Upper lobe of left lung (tissue), 4 donors: ENCODE measurements at regions not wholly inside any gene's neighbourhood (a gene's known extent, or its start where the extent isn't known, plus 50 kb on each side); places are given as distances from the start of the nearest gene placed in this dataset.

Experiments used
- CTCF ChIP-seq, 6 experiments: fragments of 450-650 bp in 4 of 6; fragments of 200-600 bp in 2 of 6; sonication (generic) in 2 of 6; IDR thresholded peaks; one replicate each; pipeline ENCODE4 v1.5.1; 2016 to 2019; ENCODE audit warnings: antibody characterized with exemption in 6 of 6
- EP300 ChIP-seq, 4 donors: sonication (generic); formaldehyde crosslinking; IDR thresholded peaks; one replicate each; pipeline ENCODE4 v1.5.1; 2017; ENCODE audit warnings: antibody characterized with exemption in 4 of 4, control low read depth in 2 of 4
- POLR2AphosphoS5 ChIP-seq, 2 donors: sonication (generic); formaldehyde crosslinking; IDR thresholded peaks; one replicate each; pipeline ENCODE4 v1.5.1; 2017; ENCODE audit warnings: antibody characterized with exemption in 2 of 2

- no peak for TF ChIP-seq CTCF (IDR thresholded peaks at IDR 0.05)
- TF ChIP-seq EP300 (IDR thresholded peaks at IDR 0.05): no peak
- TF ChIP-seq POLR2AphosphoS5 (IDR thresholded peaks at IDR 0.05): no peak
These were observed 204.1 kb downstream of the DEPDC1B start for GRCh38 chr5:60495644-60496520.
